Mucosa of rectum (tissue), 2 donors: ENCODE measurements at regions not wholly inside any gene's neighbourhood (a gene's known extent, or its start where the extent isn't known, plus 50 kb on each side); places are given as distances from the start of the nearest gene placed in this dataset.
"Not testable (repeated sequence)": the region's sequence is repeated elsewhere in the genome, so short reads cannot be mapped to it uniquely, and the experiment has no call there.

Experiments used
- H3K27ac ChIP-seq, 2 donors: one replicate each; pipeline ENCODE4 v1.7.0; 2013; ENCODE audit warnings: inconsistent platforms in 2 of 2, low read depth in 2 of 2, low read length in 2 of 2
- H3K27me3 ChIP-seq, 2 donors: one replicate each; pipeline ENCODE4 v1.7.0; 2013; ENCODE audit warnings: low read length in 2 of 2; ENCODE audit not compliant: control insufficient read depth in 2 of 2, insufficient read depth in 2 of 2
- H3K36me3 ChIP-seq, 2 donors: one replicate each; pipeline ENCODE4 v1.7.0; 2013; ENCODE audit warnings: low read length in 2 of 2; ENCODE audit not compliant: control insufficient read depth in 2 of 2, insufficient read depth in 2 of 2
- H3K4me1 ChIP-seq, 2 donors: one replicate each; pipeline ENCODE4 v1.7.0; 2013; ENCODE audit warnings: low read length in 2 of 2, mild to moderate bottlenecking in 1 of 2; ENCODE audit not compliant: control insufficient read depth in 2 of 2, insufficient read depth in 2 of 2
- H3K4me3 ChIP-seq, 2 donors: one replicate each; pipeline ENCODE4 v1.7.0; 2013; ENCODE audit warnings: low read length in 2 of 2
- H3K9ac ChIP-seq, 2 donors: one replicate each; pipeline ENCODE4 v1.7.0; 2013; ENCODE audit warnings: low read length in 2 of 2, low read depth in 1 of 2, mild to moderate bottlenecking in 1 of 2
- H3K9me3 ChIP-seq, 2 donors: one replicate each; pipeline ENCODE4 v1.7.0; 2013; ENCODE audit warnings: low read length in 2 of 2; ENCODE audit not compliant: control insufficient read depth in 2 of 2
- donor health status: healthy.
- donor health status: Normal muscosa, but diverticular disease.

DNA sequence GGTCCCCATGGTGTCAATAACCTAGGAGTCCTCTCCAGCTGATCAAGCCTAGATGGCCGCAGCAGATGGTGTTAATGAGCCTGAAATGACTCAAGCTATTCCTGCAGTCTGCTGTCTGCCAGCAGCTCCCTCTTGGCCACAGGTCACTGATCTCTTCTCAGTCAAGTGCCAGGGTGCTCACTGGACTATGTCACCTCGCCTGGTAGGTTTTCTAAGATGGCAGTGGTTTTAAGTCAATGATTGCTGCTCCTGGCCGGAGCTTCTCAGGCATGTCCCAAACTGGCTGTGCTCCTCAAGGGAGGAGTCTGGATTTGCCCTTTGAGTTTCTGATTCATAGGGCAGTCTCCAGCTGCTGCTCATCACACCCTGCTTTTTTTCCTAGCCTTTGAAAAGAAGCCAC, 58.6 kb upstream of the SHISA6 start:
- Histone ChIP-seq H3K9me3 (no peaks in the 10 kb centered on the region), H3K27ac (no peak overlapping the region), H3K4me3 (no peak overlapping the region), H3K27me3 (no peaks in the 10 kb centered on the region), H3K4me1 (peaks cover 0 to 3% of the 10 kb centered on the region in 2 donors), H3K36me3 (no peaks in the 10 kb centered on the region), H3K9ac (no peak overlapping the region)

DNA sequence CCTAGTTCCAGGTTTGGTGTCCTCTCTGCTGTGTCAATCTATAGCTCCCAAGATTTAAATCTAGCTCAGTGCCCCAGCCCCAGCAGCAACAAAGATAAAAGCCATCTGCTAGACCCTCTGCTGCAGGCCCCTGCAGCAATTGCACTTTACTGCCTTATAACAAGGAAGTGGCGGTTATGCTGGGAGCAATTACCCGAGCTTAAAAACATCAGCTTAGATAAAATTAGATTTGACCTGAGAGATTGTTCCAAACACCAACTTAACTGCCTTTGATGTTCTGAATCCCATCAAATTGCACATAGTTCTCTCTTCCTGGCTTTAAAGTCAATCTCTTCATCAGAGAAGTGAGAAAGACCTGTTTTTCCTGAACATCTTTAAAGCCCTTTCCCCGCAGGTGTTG, 62.4 kb upstream of the SHISA6 start:
- Histone ChIP-seq H3K9ac (no peak overlapping the region), H3K27ac (no peak overlapping the region), H3K9me3 (no peaks in the 10 kb centered on the region), H3K27me3 (no peaks in the 10 kb centered on the region), H3K4me1 (peaks cover 2 to 3% of the 10 kb centered on the region in 2 donors), H3K36me3 (no peaks in the 10 kb centered on the region), H3K4me3 (no peak overlapping the region)

DNA sequence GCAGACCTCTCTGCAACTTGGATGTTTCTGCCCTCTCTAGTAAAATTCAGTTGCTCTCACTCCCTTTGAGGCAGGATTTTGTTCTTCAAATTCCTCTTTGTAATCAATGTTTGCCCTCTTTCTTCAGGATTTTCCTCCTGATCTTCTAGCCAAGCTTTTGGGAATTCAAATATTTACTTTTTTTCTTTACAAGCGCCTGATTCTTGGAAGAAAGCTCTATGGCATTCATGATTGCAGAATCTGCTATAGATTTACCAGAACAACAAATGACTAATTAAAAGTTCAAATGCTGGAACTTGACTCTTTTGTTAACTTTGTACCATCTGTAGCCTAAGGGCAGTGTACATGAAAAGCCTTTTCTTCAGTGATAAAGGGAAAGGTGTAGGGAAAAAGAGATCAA, 63.7 kb upstream of the SHISA6 start:
- Histone ChIP-seq H3K4me1 (peaks cover 2 to 3% of the 10 kb centered on the region in 2 donors), H3K27me3 (no peaks in the 10 kb centered on the region), H3K9ac (no peak overlapping the region), H3K4me3 (no peak overlapping the region), H3K9me3 (no peaks in the 10 kb centered on the region), H3K27ac (no peak overlapping the region), H3K36me3 (no peaks in the 10 kb centered on the region)

DNA sequence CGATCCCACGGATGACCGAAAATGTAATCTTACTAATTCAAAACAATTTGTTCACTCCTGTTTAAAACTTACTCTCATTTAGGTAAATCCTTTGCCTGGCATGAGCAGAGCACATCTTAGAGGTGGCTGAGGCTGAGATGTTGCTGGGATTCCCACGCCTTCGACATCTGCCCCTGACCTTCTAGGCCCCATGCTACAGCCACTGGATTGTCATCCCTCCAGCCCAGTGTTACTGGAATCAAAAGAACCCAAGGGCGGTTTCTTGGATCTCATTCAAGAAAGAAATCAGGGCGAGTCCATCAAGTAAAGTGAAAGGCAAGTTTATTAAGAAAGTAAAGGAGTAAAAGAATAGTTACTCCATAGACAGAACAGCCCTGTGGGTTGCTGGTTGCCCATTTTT, 64.5 kb upstream of the SHISA6 start:
- Histone ChIP-seq H3K4me1 (peaks cover 2 to 3% of the 10 kb centered on the region in 2 donors), H3K27me3 (no peaks in the 10 kb centered on the region), H3K9me3 (no peaks in the 10 kb centered on the region), H3K4me3 (no peak overlapping the region), H3K36me3 (no peaks in the 10 kb centered on the region), H3K27ac (no peak overlapping the region), H3K9ac (no peak overlapping the region)

DNA sequence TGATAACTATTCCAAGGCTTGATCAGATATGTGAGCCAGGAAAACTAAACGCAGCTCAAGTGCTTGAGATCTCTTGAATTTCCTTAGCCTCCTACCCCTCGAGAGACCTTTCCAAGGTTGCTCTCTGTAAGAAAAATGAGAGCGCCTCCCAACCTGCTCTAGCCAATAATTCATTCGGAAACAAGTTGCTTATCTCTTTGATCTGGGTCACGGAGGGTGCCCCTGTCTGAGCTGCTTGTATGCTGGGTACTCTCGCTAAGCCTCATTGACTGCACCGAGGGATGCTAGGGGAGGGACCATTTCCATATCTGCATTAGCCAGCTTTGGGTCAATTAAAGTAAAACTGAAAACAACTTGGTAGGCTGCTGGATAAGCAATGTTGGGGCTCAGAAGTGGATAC, 70.1 kb upstream of the SHISA6 start:
- H3K27me3 ChIP-seq = no peaks in the 10 kb centered on the region
- no peak overlapping the region for H3K27ac ChIP-seq
- no peaks in the 10 kb centered on the region for H3K9me3 ChIP-seq
- no peaks in the 10 kb centered on the region for H3K4me1 ChIP-seq
- H3K9ac ChIP-seq = no peak overlapping the region
- no peaks in the 10 kb centered on the region for H3K36me3 ChIP-seq
- no peak overlapping the region for H3K4me3 ChIP-seq

DNA sequence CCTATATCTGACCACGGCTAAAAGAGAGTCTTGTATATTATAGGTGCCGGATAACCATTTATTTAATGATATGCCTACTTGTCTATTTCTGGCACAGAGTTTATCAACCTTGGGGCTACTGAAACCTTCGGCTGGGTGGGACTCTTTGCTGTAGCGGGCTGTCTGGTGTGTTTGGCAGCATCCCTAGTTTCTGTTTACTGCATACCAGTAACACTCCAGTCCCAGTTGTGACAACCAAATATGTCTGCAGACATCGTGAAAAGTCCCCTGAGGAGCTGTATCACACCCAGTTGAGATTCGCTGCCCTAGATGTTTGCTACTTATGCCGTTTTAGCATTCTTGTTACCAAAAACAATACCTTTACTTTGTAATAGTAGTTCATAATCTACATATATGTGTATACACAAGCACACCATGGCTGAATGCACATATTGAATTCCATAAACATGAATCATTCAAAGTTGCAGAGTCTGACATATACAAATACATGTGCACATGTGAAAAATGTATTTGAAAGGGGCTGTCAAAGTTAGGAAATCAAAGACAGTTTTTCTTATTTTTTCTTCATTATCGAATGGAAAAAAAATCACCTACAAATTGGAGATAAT, 89.1 kb upstream of the SHISA6 start:
- no peak overlapping the region for H3K9ac ChIP-seq
- no peak overlapping the region for H3K27ac ChIP-seq
- no peak overlapping the region for H3K4me3 ChIP-seq
- no peaks in the 10 kb centered on the region for H3K4me1 ChIP-seq
- no peaks in the 10 kb centered on the region for H3K9me3 ChIP-seq
- no peaks in the 10 kb centered on the region for H3K27me3 ChIP-seq
- H3K36me3 ChIP-seq = no peaks in the 10 kb centered on the region

DNA sequence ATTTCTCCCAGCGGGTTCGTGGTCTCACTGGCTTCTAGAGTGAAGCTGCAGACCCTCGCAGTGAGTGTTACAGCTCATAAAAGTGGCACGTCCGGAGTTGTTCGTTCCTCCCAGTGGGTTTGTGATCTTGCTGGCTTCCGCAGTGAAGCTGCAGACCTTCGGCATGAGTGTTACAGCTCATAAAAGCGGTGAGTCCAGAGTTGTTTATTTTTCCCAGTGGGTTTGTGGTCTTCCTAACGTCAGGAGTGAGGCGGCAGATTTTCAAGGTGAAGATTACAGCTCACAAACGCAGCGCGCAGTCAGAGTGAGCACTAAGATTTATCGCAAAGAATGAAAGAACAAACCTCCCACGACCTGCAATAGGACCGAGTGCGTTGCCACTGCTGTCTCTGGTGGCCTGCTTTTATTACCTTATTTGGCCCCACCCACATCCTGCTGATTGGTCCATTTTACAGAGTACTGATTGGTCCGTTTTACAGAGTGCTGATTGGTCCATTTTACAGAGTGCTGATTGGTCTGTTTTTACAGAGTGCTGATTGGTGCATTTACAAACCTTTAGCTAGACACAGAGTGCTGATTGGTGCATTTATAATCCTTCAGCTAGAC, 90.0 kb upstream of the SHISA6 start:
- not testable (repeated sequence) for H3K4me1 ChIP-seq, H3K9ac ChIP-seq, H3K36me3 ChIP-seq, H3K27ac ChIP-seq, H3K4me3 ChIP-seq, H3K9me3 ChIP-seq, H3K27me3 ChIP-seq

DNA sequence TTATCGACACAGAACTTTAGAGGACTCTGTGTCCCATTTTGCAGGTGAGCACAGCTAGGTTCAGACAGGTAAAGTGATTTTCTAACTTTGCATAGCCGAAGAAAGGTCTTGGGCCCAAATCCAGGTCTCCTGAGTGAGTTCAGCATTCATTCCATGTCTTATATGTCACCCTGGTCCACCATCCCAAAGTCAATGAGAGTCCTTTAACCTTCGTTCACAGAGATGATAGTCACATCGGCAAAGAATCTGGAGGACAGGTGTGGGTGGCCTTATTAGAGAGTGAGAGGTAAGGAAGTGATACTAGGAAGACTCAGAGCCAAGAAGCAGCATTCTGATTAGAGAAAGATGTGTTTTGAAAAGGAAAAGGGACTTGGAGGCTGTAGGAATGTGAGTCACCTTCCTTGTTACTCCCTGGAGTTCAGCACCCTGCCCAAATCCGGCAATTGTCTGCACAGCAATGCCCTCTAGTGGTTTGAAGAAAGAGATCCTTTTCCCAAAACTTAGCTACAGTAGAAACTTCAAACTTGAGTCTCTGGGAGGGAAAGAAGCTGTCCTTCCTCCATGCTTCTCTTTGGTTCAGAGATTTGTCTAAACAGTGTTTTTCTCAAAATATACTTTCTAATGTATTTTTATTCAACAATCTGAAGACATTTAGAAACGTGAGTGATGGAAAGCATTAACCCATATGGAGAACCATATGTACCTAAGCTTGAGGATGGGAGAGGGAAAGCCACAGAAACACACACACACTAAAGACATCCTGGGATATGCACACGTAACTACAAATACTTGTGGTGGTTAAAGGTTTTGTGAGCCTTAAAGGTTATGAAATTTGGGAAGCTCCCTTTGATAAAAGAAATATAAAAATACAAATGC, 96.4 kb upstream of the SHISA6 start:
- Histone ChIP-seq H3K9me3 (no peaks in the 10 kb centered on the region), H3K27ac (no peak overlapping the region), H3K36me3 (no peaks in the 10 kb centered on the region), H3K9ac (no peak overlapping the region), H3K4me3 (peak overlapping the region; percentile 51 to 59), H3K4me1 (no peaks in the 10 kb centered on the region), H3K27me3 (no peaks in the 10 kb centered on the region)

DNA sequence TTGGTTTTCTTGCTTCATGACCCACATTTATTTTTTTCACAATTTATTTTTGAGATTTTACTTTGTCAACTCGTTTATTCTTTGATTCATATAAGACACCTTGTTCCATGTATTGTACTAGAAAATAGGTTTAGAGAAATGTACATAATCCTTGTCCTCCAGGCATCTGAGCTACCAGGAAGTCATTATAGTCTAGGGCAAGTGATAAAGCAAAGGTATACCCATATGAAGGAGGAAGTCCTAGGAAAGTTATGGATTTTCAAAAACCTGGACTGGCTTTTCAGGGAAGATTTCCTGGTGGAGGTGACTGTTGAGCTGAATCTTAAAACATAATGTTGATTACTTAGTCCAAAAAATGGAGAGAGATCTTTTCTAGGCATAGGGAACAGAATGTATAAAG, 98.8 kb upstream of the SHISA6 start:
- Histone ChIP-seq H3K27ac (no peak overlapping the region), H3K9ac (no peak overlapping the region), H3K4me1 (no peaks in the 10 kb centered on the region), H3K36me3 (no peaks in the 10 kb centered on the region), H3K4me3 (no peak overlapping the region), H3K9me3 (no peaks in the 10 kb centered on the region), H3K27me3 (no peaks in the 10 kb centered on the region)

DNA sequence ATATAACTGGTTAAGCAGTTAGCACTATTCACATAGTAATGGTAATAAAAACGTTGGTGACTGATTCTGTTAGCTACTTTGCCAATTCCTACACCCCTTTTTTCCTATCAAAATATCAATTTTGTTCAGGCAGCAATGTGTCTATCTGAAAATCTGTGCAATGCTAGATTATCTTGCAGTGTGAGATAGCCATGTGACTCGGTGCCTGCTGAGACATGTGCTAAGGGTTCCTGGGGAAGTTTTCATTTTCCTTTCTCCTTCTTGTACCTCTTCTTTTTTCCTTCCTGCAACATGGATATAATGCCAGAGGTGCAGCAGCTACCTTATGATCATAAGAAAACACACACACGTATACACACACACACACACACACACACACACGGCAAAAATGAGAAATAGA, 100.5 kb upstream of the SHISA6 start:
- H3K4me1 ChIP-seq = no peaks in the 10 kb centered on the region
- H3K36me3 ChIP-seq = no peaks in the 10 kb centered on the region
- no peaks in the 10 kb centered on the region for H3K27me3 ChIP-seq
- no peak overlapping the region for H3K9ac ChIP-seq
- no peaks in the 10 kb centered on the region for H3K9me3 ChIP-seq
- H3K27ac ChIP-seq = no peak overlapping the region
- H3K4me3 ChIP-seq = no peak overlapping the region
